ENCODE measurements at regions not wholly inside any gene's neighbourhood (a gene's known extent, or its start where the extent isn't known, plus 50 kb on each side); places are given as distances from the start of the nearest gene placed in this dataset.

GRCh38 chr20:29873946-29874345 lies 1383.5 kb upstream of the DEFB115 start:
- TF ChIP-seq JUND (IDR thresholded peaks at IDR 0.05), result no peak
- TF ChIP-seq CTCF (IDR thresholded peaks at IDR 0.05), result no peak
- no peak for TF ChIP-seq USF2 (IDR thresholded peaks at IDR 0.05; ENCODE audit: borderline replicate concordance, low read depth, low read length)
- TF ChIP-seq POLR2AphosphoS5 (IDR thresholded peaks at IDR 0.05; ENCODE audit: low read depth, low read length), result no peak
- TF ChIP-seq CHD2 (IDR thresholded peaks at IDR 0.05; ENCODE audit: low read length, partially characterized antibody), result no peak
- TF ChIP-seq MAX (IDR thresholded peaks at IDR 0.05; ENCODE audit: low read depth), result no peak
